SK-N-SH (cell line): ENCODE measurements at regions not wholly inside any gene's neighbourhood (a gene's known extent, or its start where the extent isn't known, plus 50 kb on each side); places are given as distances from the start of the nearest gene placed in this dataset.

ENCODE experiments used
- MXI1 ChIP-seq: IDR thresholded peaks from 2 replicates; pipeline ENCODE4 v1.6.1; 2012; ENCODE audit warnings: mild to moderate bottlenecking, low read depth, low read length, improper control_type of control experiment
- TF ChIP-seq, protein P1 (sequence below): fragments of 200-600 bp; sonication (generic); IDR thresholded peaks from 2 replicates; pipeline ENCODE4 v1.6.1; 2017; ENCODE audit warnings: antibody characterized with exemption, mild to moderate bottlenecking, moderate library complexity
- TF ChIP-seq, protein P2 (sequence below): IDR thresholded peaks from 2 replicates; pipeline ENCODE4; 2012

DNA sequence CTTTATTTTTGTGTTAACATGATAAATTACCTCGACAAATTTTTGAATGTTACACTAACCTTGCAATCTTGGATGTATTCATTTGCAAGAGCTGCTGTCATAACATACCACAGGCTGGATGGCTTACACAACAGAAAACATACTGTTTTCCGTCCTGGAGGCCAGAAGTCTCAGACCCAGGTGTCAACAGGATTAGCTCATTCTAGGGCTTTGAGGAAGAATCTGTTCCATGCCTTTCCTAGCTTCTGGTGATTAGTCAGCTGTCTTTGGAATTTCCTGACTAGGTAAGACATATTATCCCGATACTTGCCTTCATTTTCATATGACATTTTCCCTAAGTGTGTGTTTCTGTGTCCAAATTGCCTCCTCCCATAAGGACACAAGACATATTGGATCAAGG is 188.6 kb upstream of the CDH19 start:
- TF ChIP-seq, protein P1, sequence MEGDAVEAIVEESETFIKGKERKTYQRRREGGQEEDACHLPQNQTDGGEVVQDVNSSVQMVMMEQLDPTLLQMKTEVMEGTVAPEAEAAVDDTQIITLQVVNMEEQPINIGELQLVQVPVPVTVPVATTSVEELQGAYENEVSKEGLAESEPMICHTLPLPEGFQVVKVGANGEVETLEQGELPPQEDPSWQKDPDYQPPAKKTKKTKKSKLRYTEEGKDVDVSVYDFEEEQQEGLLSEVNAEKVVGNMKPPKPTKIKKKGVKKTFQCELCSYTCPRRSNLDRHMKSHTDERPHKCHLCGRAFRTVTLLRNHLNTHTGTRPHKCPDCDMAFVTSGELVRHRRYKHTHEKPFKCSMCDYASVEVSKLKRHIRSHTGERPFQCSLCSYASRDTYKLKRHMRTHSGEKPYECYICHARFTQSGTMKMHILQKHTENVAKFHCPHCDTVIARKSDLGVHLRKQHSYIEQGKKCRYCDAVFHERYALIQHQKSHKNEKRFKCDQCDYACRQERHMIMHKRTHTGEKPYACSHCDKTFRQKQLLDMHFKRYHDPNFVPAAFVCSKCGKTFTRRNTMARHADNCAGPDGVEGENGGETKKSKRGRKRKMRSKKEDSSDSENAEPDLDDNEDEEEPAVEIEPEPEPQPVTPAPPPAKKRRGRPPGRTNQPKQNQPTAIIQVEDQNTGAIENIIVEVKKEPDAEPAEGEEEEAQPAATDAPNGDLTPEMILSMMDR = no peak
- TF ChIP-seq, protein P2, sequence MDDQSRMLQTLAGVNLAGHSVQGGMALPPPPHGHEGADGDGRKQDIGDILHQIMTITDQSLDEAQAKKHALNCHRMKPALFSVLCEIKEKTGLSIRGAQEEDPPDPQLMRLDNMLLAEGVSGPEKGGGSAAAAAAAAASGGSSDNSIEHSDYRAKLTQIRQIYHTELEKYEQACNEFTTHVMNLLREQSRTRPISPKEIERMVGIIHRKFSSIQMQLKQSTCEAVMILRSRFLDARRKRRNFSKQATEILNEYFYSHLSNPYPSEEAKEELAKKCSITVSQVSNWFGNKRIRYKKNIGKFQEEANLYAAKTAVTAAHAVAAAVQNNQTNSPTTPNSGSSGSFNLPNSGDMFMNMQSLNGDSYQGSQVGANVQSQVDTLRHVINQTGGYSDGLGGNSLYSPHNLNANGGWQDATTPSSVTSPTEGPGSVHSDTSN = no peak
- no peak for TF ChIP-seq MXI1
